GM23338 (cell line): ENCODE measurements at regions not wholly inside any gene's neighbourhood (a gene's known extent, or its start where the extent isn't known, plus 50 kb on each side); places are given as distances from the start of the nearest gene placed in this dataset.

Source experiments
- ATAC-seq: fragments of 200-7000 bp; cut with Tn5 transposase; 3 replicates; pipeline ENCODE4 v1.9.1; 2020
- DNase-seq: peaks from one replicate; pipeline ENCODE4 v3.0.0-alpha.2; 2015; ENCODE audit warnings: low spot score
- H2AFZ ChIP-seq: fragments of 200-600 bp; sonication (generic); 2 replicates; pipeline ENCODE4 v1.8.0; 2016; ENCODE audit warnings: antibody characterized with exemption, mild to moderate bottlenecking, moderate library complexity
- H3F3A ChIP-seq: fragments of 200-600 bp; sonication (generic); replicated peaks from 2 replicates; pipeline ENCODE4 v1.8.0; 2017; ENCODE audit warnings: antibody characterized with exemption, mixed run types, low read depth
- H3K27ac ChIP-seq: fragments of 200-600 bp; sonication (generic); 2 replicates; pipeline ENCODE4 v1.6.1; 2016; ENCODE audit warnings: low read depth
- H3K27me3 ChIP-seq: fragments of 200-600 bp; sonication (generic); 2 replicates; pipeline ENCODE4 v1.8.0; 2016; ENCODE audit warnings: mild to moderate bottlenecking, mixed run types, moderate library complexity; ENCODE audit not compliant: insufficient read depth
- H3K36me3 ChIP-seq: fragments of 200-600 bp; sonication (generic); 2 replicates; pipeline ENCODE4 v1.8.0; 2016; ENCODE audit warnings: mild to moderate bottlenecking; ENCODE audit not compliant: insufficient read depth
- H3K4me1 ChIP-seq: fragments of 200-600 bp; sonication (generic); 2 replicates; pipeline ENCODE4 v1.8.0; 2016; ENCODE audit warnings: mild to moderate bottlenecking, moderate library complexity; ENCODE audit not compliant: insufficient read depth
- H3K4me2 ChIP-seq: fragments of 200-600 bp; sonication (generic); 2 replicates; pipeline ENCODE4 v1.7.1; 2017; ENCODE audit warnings: mixed run types
- H3K4me3 ChIP-seq: fragments of 200-600 bp; sonication (generic); 2 replicates; pipeline ENCODE4 v1.6.1; 2016; ENCODE audit warnings: mixed run types
- H3K79me2 ChIP-seq: fragments of 200-600 bp; sonication (generic); replicated peaks from 2 replicates; pipeline ENCODE4 v1.8.0; 2017; ENCODE audit warnings: mild to moderate bottlenecking; ENCODE audit not compliant: insufficient read depth
- H3K9me2 ChIP-seq: fragments of 200-600 bp; sonication (generic); 2 replicates; pipeline ENCODE4 v1.8.0; 2017; ENCODE audit not compliant: insufficient read depth
- H4K20me1 ChIP-seq: fragments of 200-600 bp; sonication (generic); replicated peaks from 2 replicates; pipeline ENCODE4 v1.8.0; 2017; ENCODE audit warnings: mild to moderate bottlenecking; ENCODE audit not compliant: insufficient read depth
- H3K27ac Mint-ChIP-seq: 2 replicates; pipeline ENCODE4 v1.8.0; 2020; ENCODE audit warnings: inconsistent platforms, mild to moderate bottlenecking, moderate library complexity, mixed read lengths
- H3K27me3 Mint-ChIP-seq: 3 replicates; pipeline ENCODE4 v1.8.0; 2022; ENCODE audit warnings: low read depth, mild to moderate bottlenecking, moderate library complexity, mixed read lengths, inconsistent platforms; ENCODE audit not compliant: insufficient read depth, poor library complexity
- H3K36me3 Mint-ChIP-seq: 3 replicates; pipeline ENCODE4 v1.8.0; 2021; ENCODE audit warnings: low read depth, mild to moderate bottlenecking, inconsistent platforms, moderate library complexity, mixed read lengths
- H3K4me1 Mint-ChIP-seq: 3 replicates; pipeline ENCODE4 v1.8.0; 2020; ENCODE audit warnings: mild to moderate bottlenecking, inconsistent platforms, mixed read lengths
- H3K4me3 Mint-ChIP-seq: 3 replicates; pipeline ENCODE4 v1.8.0; 2021; ENCODE audit warnings: moderate library complexity, mild to moderate bottlenecking, inconsistent platforms, mixed read lengths
- H3K9me3 Mint-ChIP-seq: 3 replicates; pipeline ENCODE4 v1.8.0; 2020; ENCODE audit warnings: moderate library complexity, mild to moderate bottlenecking, inconsistent platforms, mixed read lengths
- EZH2 ChIP-seq: fragments of 200-600 bp; sonication (generic); IDR thresholded peaks from one replicate; pipeline ENCODE4 v1.8.0; 2017; ENCODE audit warnings: antibody characterized with exemption, mild to moderate bottlenecking, low read depth; ENCODE audit not compliant: unreplicated experiment
- EZH2phosphoT487 ChIP-seq: fragments of 200-600 bp; sonication (generic); IDR thresholded peaks from one replicate; pipeline ENCODE4 v1.8.1; 2018; ENCODE audit warnings: antibody characterized with exemption; ENCODE audit not compliant: unreplicated experiment
- JUNB ChIP-seq: IDR thresholded peaks from one replicate; pipeline ENCODE4 v1.6.1; 2016; ENCODE audit warnings: antibody characterized with exemption; ENCODE audit not compliant: unreplicated experiment
- NANOG ChIP-seq: IDR thresholded peaks from 2 replicates; pipeline ENCODE4 v1.6.1; 2016; ENCODE audit warnings: antibody characterized with exemption, borderline replicate concordance
- POLR2AphosphoS5 ChIP-seq: IDR thresholded peaks from 2 replicates; pipeline ENCODE4 v1.6.1; 2016; ENCODE audit warnings: antibody characterized with exemption, low read depth
- STAT1 ChIP-seq: IDR thresholded peaks from one replicate; pipeline ENCODE4 v1.6.1; 2016; ENCODE audit warnings: antibody characterized with exemption; ENCODE audit not compliant: unreplicated experiment
- ZNF114 ChIP-seq: fragments of 250-450 bp; sonication (Bioruptor Pico); IDR thresholded peaks from 2 replicates; pipeline ENCODE4 v1.5.0; 2020; ENCODE audit warnings: mild to moderate bottlenecking, moderate library complexity
- ZNF331 ChIP-seq: fragments of 250-450 bp; sonication (Bioruptor Pico); IDR thresholded peaks from 2 replicates; pipeline ENCODE4 v1.5.0; 2020; ENCODE audit warnings: low read depth, mild to moderate bottlenecking, moderate library complexity
- TF ChIP-seq, protein P1 (sequence below): fragments of 250-450 bp; sonication (Bioruptor Pico); IDR thresholded peaks from 2 replicates; pipeline ENCODE4 v1.5.0; 2020; ENCODE audit warnings: mild to moderate bottlenecking, moderate library complexity
- TF ChIP-seq, protein P2 (sequence below), 2 experiments: fragments of 200-600 bp in 1 of 2; sonication (generic) in 1 of 2; conservative IDR thresholded peaks; 2 replicates each; pipeline versions ENCODE4 v1.5.1 to v1.6.1; 2016 to 2017; ENCODE audit warnings: antibody characterized with exemption in 2 of 2, low read depth in 2 of 2, mild to moderate bottlenecking in 2 of 2, moderate library complexity in 1 of 2
- TF ChIP-seq, protein P3 (sequence below): IDR thresholded peaks from 2 replicates; pipeline ENCODE4 v1.6.1; 2016; ENCODE audit warnings: antibody characterized with exemption

DNA sequence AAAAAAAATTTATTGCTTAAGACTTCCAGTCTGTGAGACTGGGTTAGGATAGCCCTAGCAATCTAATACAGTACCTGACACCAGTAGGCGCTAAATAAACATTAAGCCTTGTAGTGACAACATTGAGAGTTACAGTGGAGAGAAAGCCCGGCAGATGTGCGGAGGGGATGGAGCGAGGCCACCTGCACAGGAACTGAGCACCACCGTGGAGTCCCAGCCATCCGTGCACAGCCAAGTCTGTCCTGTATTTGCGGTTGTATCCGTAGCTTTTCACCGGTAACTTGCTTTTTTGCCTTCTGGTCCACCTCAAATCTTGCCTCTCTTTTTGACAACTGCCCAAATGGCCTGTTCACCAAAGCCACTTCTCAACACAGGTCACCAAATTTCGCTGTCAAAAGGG lies 260.1 kb downstream of the GPATCH2 start (continued):
- TF ChIP-seq, protein P1, sequence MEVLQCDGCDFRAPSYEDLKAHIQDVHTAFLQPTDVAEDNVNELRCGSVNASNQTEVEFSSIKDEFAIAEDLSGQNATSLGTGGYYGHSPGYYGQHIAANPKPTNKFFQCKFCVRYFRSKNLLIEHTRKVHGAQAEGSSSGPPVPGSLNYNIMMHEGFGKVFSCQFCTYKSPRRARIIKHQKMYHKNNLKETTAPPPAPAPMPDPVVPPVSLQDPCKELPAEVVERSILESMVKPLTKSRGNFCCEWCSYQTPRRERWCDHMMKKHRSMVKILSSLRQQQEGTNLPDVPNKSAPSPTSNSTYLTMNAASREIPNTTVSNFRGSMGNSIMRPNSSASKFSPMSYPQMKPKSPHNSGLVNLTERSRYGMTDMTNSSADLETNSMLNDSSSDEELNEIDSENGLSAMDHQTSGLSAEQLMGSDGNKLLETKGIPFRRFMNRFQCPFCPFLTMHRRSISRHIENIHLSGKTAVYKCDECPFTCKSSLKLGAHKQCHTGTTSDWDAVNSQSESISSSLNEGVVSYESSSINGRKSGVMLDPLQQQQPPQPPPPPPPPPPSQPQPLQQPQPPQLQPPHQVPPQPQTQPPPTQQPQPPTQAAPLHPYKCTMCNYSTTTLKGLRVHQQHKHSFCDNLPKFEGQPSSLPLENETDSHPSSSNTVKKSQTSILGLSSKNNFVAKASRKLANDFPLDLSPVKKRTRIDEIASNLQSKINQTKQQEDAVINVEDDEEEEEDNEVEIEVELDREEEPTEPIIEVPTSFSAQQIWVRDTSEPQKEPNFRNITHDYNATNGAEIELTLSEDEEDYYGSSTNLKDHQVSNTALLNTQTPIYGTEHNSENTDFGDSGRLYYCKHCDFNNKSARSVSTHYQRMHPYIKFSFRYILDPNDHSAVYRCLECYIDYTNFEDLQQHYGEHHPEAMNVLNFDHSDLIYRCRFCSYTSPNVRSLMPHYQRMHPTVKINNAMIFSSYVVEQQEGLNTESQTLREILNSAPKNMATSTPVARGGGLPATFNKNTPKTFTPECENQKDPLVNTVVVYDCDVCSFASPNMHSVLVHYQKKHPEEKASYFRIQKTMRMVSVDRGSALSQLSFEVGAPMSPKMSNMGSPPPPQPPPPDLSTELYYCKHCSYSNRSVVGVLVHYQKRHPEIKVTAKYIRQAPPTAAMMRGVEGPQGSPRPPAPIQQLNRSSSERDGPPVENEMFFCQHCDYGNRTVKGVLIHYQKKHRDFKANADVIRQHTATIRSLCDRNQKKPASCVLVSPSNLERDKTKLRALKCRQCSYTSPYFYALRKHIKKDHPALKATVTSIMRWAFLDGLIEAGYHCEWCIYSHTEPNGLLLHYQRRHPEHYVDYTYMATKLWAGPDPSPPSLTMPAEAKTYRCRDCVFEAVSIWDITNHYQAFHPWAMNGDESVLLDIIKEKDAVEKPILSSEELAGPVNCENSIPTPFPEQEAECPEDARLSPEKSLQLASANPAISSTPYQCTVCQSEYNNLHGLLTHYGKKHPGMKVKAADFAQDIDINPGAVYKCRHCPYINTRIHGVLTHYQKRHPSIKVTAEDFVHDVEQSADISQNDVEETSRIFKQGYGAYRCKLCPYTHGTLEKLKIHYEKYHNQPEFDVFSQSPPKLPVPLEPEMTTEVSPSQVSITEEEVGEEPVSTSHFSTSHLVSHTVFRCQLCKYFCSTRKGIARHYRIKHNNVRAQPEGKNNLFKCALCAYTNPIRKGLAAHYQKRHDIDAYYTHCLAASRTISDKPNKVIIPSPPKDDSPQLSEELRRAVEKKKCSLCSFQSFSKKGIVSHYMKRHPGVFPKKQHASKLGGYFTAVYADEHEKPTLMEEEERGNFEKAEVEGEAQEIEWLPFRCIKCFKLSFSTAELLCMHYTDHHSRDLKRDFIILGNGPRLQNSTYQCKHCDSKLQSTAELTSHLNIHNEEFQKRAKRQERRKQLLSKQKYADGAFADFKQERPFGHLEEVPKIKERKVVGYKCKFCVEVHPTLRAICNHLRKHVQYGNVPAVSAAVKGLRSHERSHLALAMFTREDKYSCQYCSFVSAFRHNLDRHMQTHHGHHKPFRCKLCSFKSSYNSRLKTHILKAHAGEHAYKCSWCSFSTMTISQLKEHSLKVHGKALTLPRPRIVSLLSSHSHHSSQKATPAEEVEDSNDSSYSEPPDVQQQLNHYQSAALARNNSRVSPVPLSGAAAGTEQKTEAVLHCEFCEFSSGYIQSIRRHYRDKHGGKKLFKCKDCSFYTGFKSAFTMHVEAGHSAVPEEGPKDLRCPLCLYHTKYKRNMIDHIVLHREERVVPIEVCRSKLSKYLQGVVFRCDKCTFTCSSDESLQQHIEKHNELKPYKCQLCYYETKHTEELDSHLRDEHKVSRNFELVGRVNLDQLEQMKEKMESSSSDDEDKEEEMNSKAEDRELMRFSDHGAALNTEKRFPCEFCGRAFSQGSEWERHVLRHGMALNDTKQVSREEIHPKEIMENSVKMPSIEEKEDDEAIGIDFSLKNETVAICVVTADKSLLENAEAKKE (CRISPR knock-in tag), result no peak
- TF ChIP-seq NANOG (no peak), ZNF114 (CRISPR knock-in tag) (no peak), ZNF331 (CRISPR knock-in tag) (no peak), EZH2 (no peak), STAT1 (no peak), EZH2phosphoT487 (no peak), POLR2AphosphoS5 (no peak)

DNA sequence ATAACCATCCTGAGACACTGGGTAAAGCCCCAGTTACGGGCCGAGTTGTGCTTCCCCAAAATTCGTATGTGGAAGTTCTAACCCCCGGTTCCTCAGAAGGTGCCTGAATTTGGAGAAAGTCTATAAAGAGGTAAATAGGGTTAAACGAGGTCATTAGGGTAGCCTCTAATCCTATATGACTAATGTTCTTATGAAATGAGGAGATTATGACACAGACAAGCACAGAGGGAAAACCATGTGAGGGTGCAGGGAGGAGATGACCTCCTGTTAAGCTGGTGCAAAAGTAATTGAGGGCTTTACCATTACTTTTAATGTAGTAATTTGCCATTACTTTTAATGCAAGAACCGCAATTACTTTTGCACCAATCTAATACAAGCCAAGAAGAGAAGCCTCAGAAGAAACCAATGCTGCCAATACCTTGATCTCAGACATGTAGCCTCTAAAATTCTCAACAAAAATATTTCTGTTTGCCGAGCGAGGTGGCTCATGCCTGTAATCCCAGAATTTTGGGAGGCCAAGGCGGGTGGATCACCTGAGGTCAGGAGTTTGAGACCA lies 260.8 kb downstream of the GPATCH2 start:
- no peak overlapping the region for H2AFZ ChIP-seq
- peaks cover 20% of the 10 kb centered on the region for H3K4me1 Mint-ChIP-seq
- no peak overlapping the region for H3K27ac ChIP-seq
- 0 out of 2 replicates have a peak, but pooled peaks cover 3% of the 10 kb centered on the region for H3K9me2 ChIP-seq
- no peak overlapping the region for H3K4me3 ChIP-seq
- no peaks in the 10 kb centered on the region for H3F3A ChIP-seq
- H3K27me3 ChIP-seq, result peaks cover 22% of the 10 kb centered on the region; the same call in 1 of the 2 replicates
- DNase-seq (no peak), ATAC-seq (no peak)
- peaks cover 20% of the 10 kb centered on the region for H3K9me3 Mint-ChIP-seq
- no peaks in the 10 kb centered on the region for H4K20me1 ChIP-seq
- no peak overlapping the region; the same call in 1 of the 2 replicates for H3K4me2 ChIP-seq
- peaks cover 16% of the 10 kb centered on the region for H3K36me3 Mint-ChIP-seq
- no peak overlapping the region for H3K4me3 Mint-ChIP-seq
- peaks cover 4% of the 10 kb centered on the region for H3K4me1 ChIP-seq
- H3K27ac Mint-ChIP-seq, result no peak overlapping the region
- H3K27me3 Mint-ChIP-seq, result peaks cover 9% of the 10 kb centered on the region
- TF ChIP-seq POLR2AphosphoS5 (no peak), EZH2phosphoT487 (no peak), JUNB (peak; percentile 6)
- TF ChIP-seq, protein P2, sequence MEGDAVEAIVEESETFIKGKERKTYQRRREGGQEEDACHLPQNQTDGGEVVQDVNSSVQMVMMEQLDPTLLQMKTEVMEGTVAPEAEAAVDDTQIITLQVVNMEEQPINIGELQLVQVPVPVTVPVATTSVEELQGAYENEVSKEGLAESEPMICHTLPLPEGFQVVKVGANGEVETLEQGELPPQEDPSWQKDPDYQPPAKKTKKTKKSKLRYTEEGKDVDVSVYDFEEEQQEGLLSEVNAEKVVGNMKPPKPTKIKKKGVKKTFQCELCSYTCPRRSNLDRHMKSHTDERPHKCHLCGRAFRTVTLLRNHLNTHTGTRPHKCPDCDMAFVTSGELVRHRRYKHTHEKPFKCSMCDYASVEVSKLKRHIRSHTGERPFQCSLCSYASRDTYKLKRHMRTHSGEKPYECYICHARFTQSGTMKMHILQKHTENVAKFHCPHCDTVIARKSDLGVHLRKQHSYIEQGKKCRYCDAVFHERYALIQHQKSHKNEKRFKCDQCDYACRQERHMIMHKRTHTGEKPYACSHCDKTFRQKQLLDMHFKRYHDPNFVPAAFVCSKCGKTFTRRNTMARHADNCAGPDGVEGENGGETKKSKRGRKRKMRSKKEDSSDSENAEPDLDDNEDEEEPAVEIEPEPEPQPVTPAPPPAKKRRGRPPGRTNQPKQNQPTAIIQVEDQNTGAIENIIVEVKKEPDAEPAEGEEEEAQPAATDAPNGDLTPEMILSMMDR (conservative IDR thresholded peaks at IDR 0.05; ENCODE audit: low read depth in 2 of 2), result no peak
- TF ChIP-seq, protein P3, sequence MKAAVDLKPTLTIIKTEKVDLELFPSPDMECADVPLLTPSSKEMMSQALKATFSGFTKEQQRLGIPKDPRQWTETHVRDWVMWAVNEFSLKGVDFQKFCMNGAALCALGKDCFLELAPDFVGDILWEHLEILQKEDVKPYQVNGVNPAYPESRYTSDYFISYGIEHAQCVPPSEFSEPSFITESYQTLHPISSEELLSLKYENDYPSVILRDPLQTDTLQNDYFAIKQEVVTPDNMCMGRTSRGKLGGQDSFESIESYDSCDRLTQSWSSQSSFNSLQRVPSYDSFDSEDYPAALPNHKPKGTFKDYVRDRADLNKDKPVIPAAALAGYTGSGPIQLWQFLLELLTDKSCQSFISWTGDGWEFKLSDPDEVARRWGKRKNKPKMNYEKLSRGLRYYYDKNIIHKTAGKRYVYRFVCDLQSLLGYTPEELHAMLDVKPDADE, result no peak
- H3K36me3 ChIP-seq, result no peaks in the 10 kb centered on the region
- H3K79me2 ChIP-seq, result no peaks in the 10 kb centered on the region
